IMR-90 (cell line): ENCODE measurements at regions not wholly inside any gene's neighbourhood (a gene's known extent, or its start where the extent isn't known, plus 50 kb on each side); places are given as distances from the start of the nearest gene placed in this dataset.

Experiments used
- ATAC-seq: fragments of 200-7000 bp; cut with Tn5 transposase; 2 replicates; pipeline ENCODE4 v1.9.1; 2020; ENCODE audit warnings: low read depth, mild to moderate bottlenecking, moderate library complexity
- BruUV-seq: library from RNA; stranded (reverse); fragments of 400-500 nt; replicated peaks from 2 replicates; lab custom pipeline; 2021; lab: Mats Ljungman, UMichigan
- CTCF ChIA-PET: fragments of 300-600 bp; formaldehyde crosslinking; extraction: SDS; loops from one replicate; lab custom pipeline; 2021; ENCODE audit warnings: antibody characterized with exemption; lab: Yijun Ruan, JAX
- POLR2A ChIA-PET: fragments of 300-600 bp; sonication (Branson Sonifier 250); formaldehyde crosslinking; loops from one replicate; lab custom pipeline; 2022; ENCODE audit warnings: antibody characterized with exemption; ENCODE audit not compliant: unreplicated experiment; lab: Charles Lee
- DNase-seq: peaks from one replicate; pipeline ENCODE4 v3.0.0; 2013
- H2AFZ ChIP-seq: replicated peaks from 2 replicates; pipeline ENCODE3; 2013; ENCODE audit warnings: low read length, mild to moderate bottlenecking; ENCODE audit not compliant: poor library complexity
- H2AK5ac ChIP-seq: 2 replicates; pipeline ENCODE4 v1.6.1; 2013; ENCODE audit warnings: low read depth, low read length, inconsistent platforms
- H2AK9ac ChIP-seq: replicated peaks from 2 replicates; pipeline ENCODE3; 2013; ENCODE audit warnings: mild to moderate bottlenecking, low read depth, low read length, moderate library complexity; ENCODE audit not compliant: poor library complexity
- H2BK120ac ChIP-seq: 2 replicates; pipeline ENCODE4 v1.6.1; 2013; ENCODE audit warnings: low read depth, low read length, inconsistent platforms
- H2BK15ac ChIP-seq: 3 replicates; pipeline ENCODE4 v1.6.1; 2013; ENCODE audit warnings: low read depth, low read length, inconsistent platforms
- H2BK20ac ChIP-seq: 2 replicates; pipeline ENCODE4 v1.6.1; 2013; ENCODE audit warnings: low read depth, mild to moderate bottlenecking, inconsistent platforms, low read length, moderate library complexity
- H2BK5ac ChIP-seq: 2 replicates; pipeline ENCODE4 v1.6.1; 2013; ENCODE audit warnings: mild to moderate bottlenecking, low read depth, low read length, inconsistent platforms; ENCODE audit not compliant: poor library complexity, severe bottlenecking
- H3K14ac ChIP-seq: replicated peaks from 2 replicates; pipeline ENCODE4 v1.6.1; 2013; ENCODE audit warnings: low read depth, low read length, inconsistent platforms
- H3K18ac ChIP-seq: 2 replicates; pipeline ENCODE4 v1.6.1; 2013; ENCODE audit warnings: low read depth, low read length, control low read depth
- H3K23ac ChIP-seq: 2 replicates; pipeline ENCODE4 v1.6.1; 2013; ENCODE audit warnings: low read depth, low read length, inconsistent platforms
- H3K27ac ChIP-seq: 2 replicates; pipeline ENCODE4 v1.5.1; 2013; ENCODE audit warnings: mild to moderate bottlenecking, control low read depth, low read length; ENCODE audit not compliant: insufficient read depth
- H3K27me3 ChIP-seq: 2 replicates; pipeline ENCODE4 v1.6.1; 2013; ENCODE audit warnings: low read length; ENCODE audit not compliant: control insufficient read depth, insufficient read depth
- H3K36me3 ChIP-seq: 2 replicates; pipeline ENCODE4 v1.6.1; 2013; ENCODE audit warnings: low read length, mixed read lengths; ENCODE audit not compliant: control insufficient read depth, insufficient read depth
- H3K4ac ChIP-seq: 2 replicates; pipeline ENCODE4 v1.6.1; 2013; ENCODE audit warnings: low read depth, low read length, inconsistent platforms
- H3K4me1 ChIP-seq: 2 replicates; pipeline ENCODE4 v1.6.1; 2013; ENCODE audit warnings: low read length, mixed read lengths; ENCODE audit not compliant: control insufficient read depth, insufficient read depth
- H3K4me2 ChIP-seq: 2 replicates; pipeline ENCODE4 v1.6.1; 2013; ENCODE audit warnings: low read depth, mild to moderate bottlenecking, control low read depth, low read length, moderate library complexity
- H3K4me3 ChIP-seq: 2 replicates; pipeline ENCODE4 v1.5.1; 2013; ENCODE audit warnings: low read depth, mild to moderate bottlenecking, control low read depth, low read length, moderate library complexity; ENCODE audit not compliant: insufficient read depth
- H3K56ac ChIP-seq: 2 replicates; pipeline ENCODE4 v1.6.1; 2013; ENCODE audit warnings: low read length, inconsistent platforms; ENCODE audit not compliant: insufficient read depth; ENCODE audit errors: extremely low read depth
- H3K79me1 ChIP-seq, 2 experiments: 2 replicates each; pipeline ENCODE4 v1.6.1; 2013; ENCODE audit warnings: low read length in 2 of 2, inconsistent platforms in 1 of 2, low read depth in 1 of 2
- H3K9ac ChIP-seq: 2 replicates; pipeline ENCODE4 v1.6.1; 2013; ENCODE audit warnings: low read depth, low read length, control low read depth
- H3K9me1 ChIP-seq: 2 replicates; pipeline ENCODE4 v1.6.1; 2013; ENCODE audit warnings: low read length, inconsistent platforms; ENCODE audit not compliant: insufficient read depth
- H3K9me3 ChIP-seq: 2 replicates; pipeline ENCODE4 v1.6.1; 2013; ENCODE audit warnings: low read length; ENCODE audit not compliant: control insufficient read depth, insufficient read depth
- H4K20me1 ChIP-seq: 2 replicates; pipeline ENCODE4 v1.6.1; 2013; ENCODE audit warnings: low read length, inconsistent platforms; ENCODE audit not compliant: insufficient read depth
- H4K5ac ChIP-seq: 2 replicates; pipeline ENCODE4 v1.6.1; 2013; ENCODE audit warnings: mild to moderate bottlenecking, low read depth, low read length, control low read depth
- H4K8ac ChIP-seq, 2 experiments: 2 replicates each; pipeline ENCODE4 v1.6.1; 2013; ENCODE audit warnings: low read depth in 2 of 2, low read length in 2 of 2, control low read depth in 1 of 2, inconsistent platforms in 1 of 2
- H4K91ac ChIP-seq: 2 replicates; pipeline ENCODE4 v1.6.1; 2013; ENCODE audit warnings: low read depth, low read length, inconsistent platforms; ENCODE audit not compliant: insufficient read depth
- CTCF ChIP-seq: conservative IDR thresholded peaks from 2 replicates; pipeline ENCODE4 v1.5.1; 2012; ENCODE audit warnings: mild to moderate bottlenecking, low read depth, low read length, improper control_type of control experiment
- WGBS, 2 experiments: methylation state at CpG; one replicate each; pipeline versions ENCODE4 v1.1.5 to v1.1.7; 2013; ENCODE audit warnings: missing lambda C conversion rate in 2 of 2; ENCODE audit not compliant: insufficient read length in 1 of 2; ENCODE audit errors: extremely low coverage in 2 of 2; 5-methylcytosine and 5-hydroxymethylcytosine counted together
- dilution Hi-C: fragments of 300-500 bp; cut with HindIII; formaldehyde crosslinking; loops from one replicate; pipeline ENCODE4 v1.14.3; 2018; ENCODE audit warnings: low sequenced_read_pairs; ENCODE audit not compliant: unreplicated experiment
- in situ Hi-C: fragments of 300-500 bp; cut with MboI; formaldehyde crosslinking; loops from 3 replicates; pipeline ENCODE4 v1.14.3; 2019; ENCODE audit warnings: low sequenced_read_pairs, inconsistent platforms, mixed read lengths
- intact Hi-C: fragments of 100-400 bp; cut with micrococcal nuclease; formaldehyde crosslinking; loops from 2 replicates; pipeline ENCODE4 v1.10.0; 2022

GRCh38 chr15:95009635-95010034 is 778.3 kb downstream of the MCTP2 start:
- no peak overlapping the region for H2BK20ac ChIP-seq
- H2AK5ac ChIP-seq = no peak overlapping the region
- WGBS, 2 experiments = no CpG with 5 or more reads among the region's 1 CpG
- H3K79me1 ChIP-seq = no peaks in the 10 kb centered on the region
- H3K4me1 ChIP-seq = no peaks in the 10 kb centered on the region
- no peak overlapping the region for H2AK9ac ChIP-seq
- no peak overlapping the region for H2AFZ ChIP-seq
- no peak overlapping the region for H2BK5ac ChIP-seq
- no peak overlapping the region for H3K56ac ChIP-seq
- no peak overlapping the region for H4K8ac ChIP-seq
- no peak overlapping the region for H3K23ac ChIP-seq
- no peak overlapping the region for H4K91ac ChIP-seq
- no peaks in the 10 kb centered on the region for H3K36me3 ChIP-seq
- H3K27ac ChIP-seq = no peak overlapping the region
- H3K4me2 ChIP-seq = no peak overlapping the region
- H4K5ac ChIP-seq = no peak overlapping the region
- H3K14ac ChIP-seq = no peak overlapping the region
- in situ Hi-C loops = loop anchor here (25.0 kb wide), 1 partner anchor 597 kb away; no protein-coding TSS in a partner anchor
- H3K4ac ChIP-seq = no peak overlapping the region
- H3K9ac ChIP-seq = no peak overlapping the region
- dilution Hi-C loops = no loop called here
- no TSS peak for BruUV-seq
- no peaks in the 10 kb centered on the region for H3K9me3 ChIP-seq
- no peak for DNase-seq
- no peak overlapping the region for H3K4me3 ChIP-seq
- H2BK120ac ChIP-seq = no peak overlapping the region
- no peak overlapping the region for H2BK15ac ChIP-seq
- intact Hi-C loops = no loop called here
- TF ChIP-seq CTCF = no peak
- H3K18ac ChIP-seq = no peak overlapping the region
- no peaks in the 10 kb centered on the region for H3K27me3 ChIP-seq
- H3K9me1 ChIP-seq = no peaks in the 10 kb centered on the region
- ChIA-PET POLR2A (interaction anchor here (0.5 kb wide), 1 partner anchor 1331 kb away, joined by 7 read pairs; no protein-coding TSS in a partner anchor), CTCF (no interaction called here)
- ATAC-seq = no peak
- H4K20me1 ChIP-seq = no peaks in the 10 kb centered on the region
